Dedifferentiated amniotic fluid mesenchymal stem cell (primary cell): ENCODE measurements at regions not wholly inside any gene's neighbourhood (a gene's known extent, or its start where the extent isn't known, plus 50 kb on each side); places are given as distances from the start of the nearest gene placed in this dataset.
"Not testable (repeated sequence)": the region's sequence is repeated elsewhere in the genome, so short reads cannot be mapped to it uniquely, and the experiment has no call there.

Experiments used
- DNase-seq: peaks from one replicate; pipeline ENCODE4 v3.0.0-alpha.2; 2016; ENCODE audit errors: extremely low spot score

GRCh38 chr5:53160895-53161294 lies 51.3 kb upstream of the MOCS2 start:
- DNase-seq = no peak

GRCh38 chr5:53161876-53162275 lies 52.3 kb upstream of the MOCS2 start:
- no peak for DNase-seq

- DNase-seq = no peak
These were observed 55.1 kb upstream of the MOCS2 start for GRCh38 chr5:53164478-53165165.

GRCh38 chr5:53165431-53166182 lies 56.0 kb upstream of the MOCS2 start:
- no peak for DNase-seq

- DNase-seq = no peak
These were observed 56.6 kb upstream of the MOCS2 start for GRCh38 chr5:53166183-53166495.

- no peak for DNase-seq
These were observed 58.3 kb upstream of the MOCS2 start for GRCh38 chr5:53167836-53168235.

GRCh38 chr5:53169933-53170332 lies 60.4 kb upstream of the MOCS2 start:
- no peak for DNase-seq

- DNase-seq = peak; percentile 22
These were observed 61.3 kb upstream of the MOCS2 start for GRCh38 chr5:53170746-53171349.

GRCh38 chr5:53172073-53172472 lies 62.5 kb upstream of the MOCS2 start:
- not testable (repeated sequence) for DNase-seq

GRCh38 chr5:53172630-53173029 lies 63.1 kb upstream of the MOCS2 start:
- DNase-seq = no peak

- no peak for DNase-seq
These were observed 63.5 kb upstream of the MOCS2 start for GRCh38 chr5:53173083-53173482.

GRCh38 chr5:53178830-53179229 lies 69.3 kb upstream of the MOCS2 start:
- no peak for DNase-seq

- no peak for DNase-seq
These were observed 70.1 kb upstream of the MOCS2 start for GRCh38 chr5:53179691-53180090.

GRCh38 chr5:53180538-53180937 lies 71.0 kb upstream of the MOCS2 start:
- no peak for DNase-seq

GRCh38 chr5:53180991-53181390 lies 71.4 kb upstream of the MOCS2 start:
- no peak for DNase-seq

- DNase-seq = no peak
These were observed 74.3 kb upstream of the MOCS2 start for GRCh38 chr5:53183880-53184279.

- DNase-seq = no peak
These were observed 82.1 kb upstream of the MOCS2 start for GRCh38 chr5:53191548-53192165.

- no peak for DNase-seq
These were observed 84.5 kb upstream of the MOCS2 start for GRCh38 chr5:53194086-53194485.

GRCh38 chr5:53199882-53200281 lies 90.3 kb upstream of the MOCS2 start:
- no peak for DNase-seq

GRCh38 chr5:53200306-53200705 lies 90.7 kb upstream of the MOCS2 start:
- no peak for DNase-seq

GRCh38 chr5:53201746-53202145 lies 92.2 kb upstream of the MOCS2 start:
- DNase-seq = no peak

- DNase-seq = no peak
These were observed 97.0 kb upstream of the MOCS2 start for GRCh38 chr5:53206562-53206961.

- no peak for DNase-seq
These were observed 102.2 kb upstream of the MOCS2 start for GRCh38 chr5:53211799-53212198.
